Trophoblast cell (in vitro differentiated cells and primary cell): ENCODE measurements at regions not wholly inside any gene's neighbourhood (a gene's known extent, or its start where the extent isn't known, plus 50 kb on each side); places are given as distances from the start of the nearest gene placed in this dataset.

ENCODE experiments used
- DNase-seq, 2 donors: peaks; one replicate each; pipeline ENCODE4 v3.0.0-alpha.2; 2016
- H2AFZ ChIP-seq: 2 replicates; pipeline ENCODE4 v1.6.1; 2013; ENCODE audit warnings: low read length, moderate library complexity, mild to moderate bottlenecking; ENCODE audit not compliant: insufficient read depth, poor library complexity
- H2AK5ac ChIP-seq: 2 replicates; pipeline ENCODE4 v1.6.1; 2013; ENCODE audit warnings: mild to moderate bottlenecking, low read length
- H2BK120ac ChIP-seq: 2 replicates; pipeline ENCODE4 v1.6.1; 2013; ENCODE audit warnings: low read length, mild to moderate bottlenecking, moderate library complexity; ENCODE audit not compliant: insufficient read depth, poor library complexity
- H2BK12ac ChIP-seq: 2 replicates; pipeline ENCODE4 v1.6.1; 2013; ENCODE audit warnings: mild to moderate bottlenecking, low read length, moderate library complexity
- H2BK5ac ChIP-seq: 2 replicates; pipeline ENCODE4 v1.6.1; 2013; ENCODE audit warnings: low read length, low read depth, moderate library complexity, mild to moderate bottlenecking; ENCODE audit not compliant: poor library complexity
- H3K14ac ChIP-seq: 2 replicates; pipeline ENCODE4 v1.6.1; 2013; ENCODE audit warnings: mild to moderate bottlenecking, low read length
- H3K18ac ChIP-seq: 2 replicates; pipeline ENCODE4 v1.6.1; 2013; ENCODE audit warnings: mild to moderate bottlenecking, low read length
- H3K23ac ChIP-seq: 2 replicates; pipeline ENCODE4 v1.6.1; 2013; ENCODE audit warnings: low read length
- H3K27ac ChIP-seq: 2 replicates; pipeline ENCODE4 v1.5.1; 2013; ENCODE audit warnings: low read depth, mild to moderate bottlenecking, inconsistent platforms, low read length, moderate library complexity
- H3K27me3 ChIP-seq: 2 replicates; pipeline ENCODE4 v1.6.1; 2013; ENCODE audit warnings: inconsistent platforms, mild to moderate bottlenecking, low read length, moderate library complexity; ENCODE audit not compliant: insufficient read depth
- H3K36me3 ChIP-seq, 2 experiments: 1 replicate in 1 of 2; 2 replicates in 1 of 2; pipeline ENCODE4 v1.6.1; 2013; ENCODE audit warnings: low read length in 2 of 2, mild to moderate bottlenecking in 2 of 2, moderate library complexity in 1 of 2; ENCODE audit not compliant: insufficient read depth in 2 of 2, control insufficient read depth in 1 of 2
- H3K4ac ChIP-seq: 2 replicates; pipeline ENCODE4 v1.6.1; 2013; ENCODE audit warnings: low read depth, mild to moderate bottlenecking, low read length, moderate library complexity
- H3K4me1 ChIP-seq, 2 experiments: 1 replicate in 1 of 2; 2 replicates in 1 of 2; pipeline ENCODE4 v1.6.1; 2013; ENCODE audit warnings: low read length in 2 of 2, mild to moderate bottlenecking in 2 of 2, moderate library complexity in 1 of 2; ENCODE audit not compliant: insufficient read depth in 2 of 2, control insufficient read depth in 1 of 2
- H3K4me2 ChIP-seq: 2 replicates; pipeline ENCODE4 v1.6.1; 2013; ENCODE audit warnings: inconsistent platforms, mild to moderate bottlenecking, low read length, moderate library complexity
- H3K4me3 ChIP-seq: 2 replicates; pipeline ENCODE4 v1.5.1; 2013; ENCODE audit warnings: mild to moderate bottlenecking, low read depth, low read length, inconsistent platforms
- H3K79me1 ChIP-seq: one replicate; pipeline ENCODE4 v1.6.1; 2013; ENCODE audit warnings: low read length
- H3K79me2 ChIP-seq: 2 replicates; pipeline ENCODE4 v1.6.1; 2013; ENCODE audit warnings: low read length, mild to moderate bottlenecking; ENCODE audit not compliant: control insufficient read depth, insufficient read depth, poor library complexity
- H3K9ac ChIP-seq: 2 replicates; pipeline ENCODE4 v1.6.1; 2013; ENCODE audit warnings: mild to moderate bottlenecking, low read length
- H3K9me3 ChIP-seq: 2 replicates; pipeline ENCODE4 v1.6.1; 2013; ENCODE audit warnings: low read depth, mild to moderate bottlenecking, control low read depth, inconsistent platforms, low read length; ENCODE audit not compliant: insufficient read depth
- H4K12ac ChIP-seq: 2 replicates; pipeline ENCODE4 v1.6.1; 2013; ENCODE audit warnings: low read depth, mild to moderate bottlenecking, low read length, moderate library complexity
- H4K8ac ChIP-seq: 2 replicates; pipeline ENCODE4 v1.6.1; 2013; ENCODE audit warnings: low read depth, mild to moderate bottlenecking, low read length, moderate library complexity
- H4K91ac ChIP-seq: one replicate; pipeline ENCODE4 v1.6.1; 2013; ENCODE audit warnings: low read depth, mild to moderate bottlenecking, low read length, moderate library complexity
- WGBS: extraction: QIAGEN DNeasy Blood & Tissue Kit; methylation state at CpG from one replicate; pipeline ENCODE4 v1.1.7; 2013; ENCODE audit warnings: missing lambda C conversion rate; ENCODE audit not compliant: insufficient read length, insufficient coverage; ENCODE audit errors: extremely low coverage; 5-methylcytosine and 5-hydroxymethylcytosine counted together

DNA sequence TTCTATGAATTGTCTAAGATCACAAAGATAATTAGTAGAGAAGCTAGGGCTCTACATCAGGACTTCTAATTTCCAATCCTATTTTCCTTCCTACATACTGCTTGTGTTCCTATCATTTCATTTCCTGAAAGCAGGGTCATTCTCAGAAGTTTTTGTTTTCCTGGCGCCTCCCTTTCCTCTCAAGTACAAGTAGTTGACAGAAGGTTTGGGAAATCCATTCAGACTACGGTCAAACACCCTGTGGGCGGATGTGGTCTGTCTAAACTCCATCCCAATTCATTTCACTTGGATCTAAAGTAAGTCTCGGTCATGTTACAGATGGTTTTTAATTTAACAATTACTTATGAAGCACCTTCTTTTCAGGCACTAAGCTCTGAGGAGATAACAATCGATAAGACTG is 221.4 kb downstream of the MTERF1 start:
- Histone ChIP-seq H4K12ac (no peak overlapping the region), H3K27me3 (no peaks in the 10 kb centered on the region), H2AK5ac (no peak overlapping the region), H2BK120ac (no peak overlapping the region), H3K18ac (no peak overlapping the region), H2BK5ac (no peak overlapping the region), H3K4me2 (no peak overlapping the region), H3K36me3 (no peaks in the 10 kb centered on the region), H3K9me3 (no peaks in the 10 kb centered on the region), H4K8ac (no peak overlapping the region), H3K4me3 (no peak overlapping the region), H4K91ac (no peak overlapping the region), H3K4ac (no peak overlapping the region), H3K14ac (no peak overlapping the region), H2AFZ (no peak overlapping the region), H3K4me1 (no peaks in the 10 kb centered on the region), H3K9ac (no peak overlapping the region), H3K79me2 (no peaks in the 10 kb centered on the region), H3K23ac (no peak overlapping the region), H3K79me1 (no peaks in the 10 kb centered on the region), H3K27ac (no peak overlapping the region), H2BK12ac (no peak overlapping the region)
- DNase-seq = no peak
- WGBS = no CpG with 5 or more reads among the region's 5 CpGs

DNA sequence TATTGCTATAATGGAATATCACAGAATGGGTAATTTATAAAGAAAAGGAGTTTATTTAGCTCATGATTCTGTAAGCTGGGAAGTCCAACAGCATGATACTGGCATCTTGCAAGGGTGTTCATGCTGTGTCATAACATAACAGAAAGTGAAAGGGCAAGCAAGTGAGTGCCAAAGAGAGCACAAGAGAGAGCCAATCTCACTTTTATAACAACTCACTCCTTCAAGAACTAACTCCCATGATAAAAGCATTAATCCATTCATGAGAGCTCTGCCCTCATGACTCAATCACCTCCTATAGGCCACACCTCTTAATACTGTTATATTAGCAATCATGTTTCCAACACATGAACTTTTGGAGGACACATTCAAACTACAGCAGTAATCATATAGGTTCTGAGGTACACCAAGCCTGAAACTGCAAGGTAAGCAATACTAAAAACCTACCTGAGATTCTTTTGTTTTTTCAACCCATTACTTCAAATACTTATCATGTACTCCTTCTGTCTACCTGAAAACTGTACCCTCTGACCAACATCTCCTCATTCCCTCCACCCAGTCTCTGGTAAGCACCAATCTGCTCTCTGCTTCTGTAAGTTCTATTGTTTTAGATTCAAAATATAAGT is 219.7 kb downstream of the MTERF1 start:
- Histone ChIP-seq H3K4me1 (no peaks in the 10 kb centered on the region), H4K8ac (no peak overlapping the region), H4K12ac (no peak overlapping the region), H3K27me3 (no peaks in the 10 kb centered on the region), H3K9ac (no peak overlapping the region), H2BK5ac (no peak overlapping the region), H3K4me2 (no peak overlapping the region), H3K18ac (no peak overlapping the region), H3K23ac (no peak overlapping the region), H2AK5ac (no peak overlapping the region), H3K14ac (no peak overlapping the region), H3K27ac (no peak overlapping the region), H3K4me3 (no peak overlapping the region), H2BK12ac (no peak overlapping the region), H2BK120ac (no peak overlapping the region), H2AFZ (no peak overlapping the region), H3K36me3 (no peaks in the 10 kb centered on the region), H3K79me2 (no peaks in the 10 kb centered on the region), H3K9me3 (no peaks in the 10 kb centered on the region), H3K4ac (no peak overlapping the region), H3K79me1 (no peaks in the 10 kb centered on the region), H4K91ac (no peak overlapping the region)
- DNase-seq = no peak

DNA sequence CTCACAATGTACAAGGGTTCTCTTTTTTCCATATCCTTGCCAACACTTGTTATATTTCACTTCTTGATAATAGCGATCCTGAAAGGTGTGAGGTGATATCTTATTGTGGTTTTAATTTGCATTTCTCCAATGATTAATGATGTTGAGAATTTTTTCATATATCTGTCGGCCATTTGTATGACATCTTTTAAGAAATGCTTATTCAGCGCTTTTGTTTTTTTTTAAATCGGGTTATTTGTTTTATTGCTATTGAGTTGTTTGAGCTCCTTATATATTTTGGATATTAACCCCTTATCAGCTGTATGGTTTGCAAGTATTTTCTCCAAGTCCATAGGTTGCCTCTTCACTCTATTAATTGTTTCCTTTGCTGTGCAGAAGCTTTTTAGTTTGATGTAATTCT is 218.8 kb downstream of the MTERF1 start:
- Histone ChIP-seq H3K14ac (no peak overlapping the region), H3K79me1 (no peaks in the 10 kb centered on the region), H3K23ac (no peak overlapping the region), H2BK5ac (no peak overlapping the region), H3K9me3 (no peaks in the 10 kb centered on the region), H3K79me2 (no peaks in the 10 kb centered on the region), H3K4me1 (no peaks in the 10 kb centered on the region), H3K4me2 (no peak overlapping the region), H4K12ac (no peak overlapping the region), H2BK120ac (no peak overlapping the region), H3K27me3 (no peaks in the 10 kb centered on the region), H3K36me3 (no peaks in the 10 kb centered on the region), H2AFZ (no peak overlapping the region), H3K4ac (no peak overlapping the region), H3K4me3 (no peak overlapping the region), H4K91ac (no peak overlapping the region), H2BK12ac (no peak overlapping the region), H2AK5ac (no peak overlapping the region), H3K27ac (no peak overlapping the region), H3K18ac (no peak overlapping the region), H3K9ac (no peak overlapping the region), H4K8ac (no peak overlapping the region)
- no peak for DNase-seq
- WGBS = no CpG with 5 or more reads among the region's 4 CpGs

DNA sequence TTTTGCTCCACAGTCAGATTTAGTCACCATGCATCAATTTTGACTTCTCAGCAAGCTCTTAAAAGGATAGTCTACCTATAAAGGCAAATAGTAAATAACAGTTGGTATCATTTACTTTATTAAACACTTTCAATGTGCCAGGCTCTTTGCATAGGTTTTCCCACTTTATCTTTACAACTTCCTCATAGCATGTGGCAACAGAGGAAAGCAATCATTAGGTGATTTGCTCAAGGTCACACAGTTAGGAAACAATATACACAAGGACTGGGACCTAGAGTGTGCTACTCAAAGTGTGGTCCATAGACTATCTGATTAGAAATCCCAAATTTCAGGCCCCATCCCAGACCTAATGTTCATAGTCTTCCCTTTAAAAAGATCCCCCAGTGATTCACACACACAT is 212.3 kb downstream of the MTERF1 start:
- Histone ChIP-seq H2BK12ac (no peak overlapping the region), H3K14ac (no peak overlapping the region), H3K4ac (no peak overlapping the region), H3K27ac (no peak overlapping the region), H2AK5ac (no peak overlapping the region), H3K79me1 (no peaks in the 10 kb centered on the region), H3K9me3 (no peaks in the 10 kb centered on the region), H3K36me3 (no peaks in the 10 kb centered on the region), H3K23ac (no peak overlapping the region), H3K4me1 (no peaks in the 10 kb centered on the region), H4K91ac (no peak overlapping the region), H2BK120ac (no peak overlapping the region), H4K8ac (no peak overlapping the region), H3K27me3 (no peaks in the 10 kb centered on the region), H3K4me3 (no peak overlapping the region), H3K79me2 (no peaks in the 10 kb centered on the region), H4K12ac (no peak overlapping the region), H2AFZ (no peak overlapping the region), H2BK5ac (no peak overlapping the region), H3K4me2 (no peak overlapping the region), H3K9ac (no peak overlapping the region), H3K18ac (no peak overlapping the region)
- no peak for DNase-seq
